ENCODE measurements at regions not wholly inside any gene's neighbourhood (a gene's known extent, or its start where the extent isn't known, plus 50 kb on each side); places are given as distances from the start of the nearest gene placed in this dataset.
A peak's percentile ranks its signal among the peaks of the same experiment; 100 is the strongest.

GRCh38 chr17:65477600-65477999 lies 83.8 kb downstream of the AXIN2 start:
- DNase-seq = no peak

GRCh38 chr17:65474660-65475059 lies 86.8 kb downstream of the AXIN2 start:
- DNase-seq = no peak

- no peak for DNase-seq
These were observed 87.5 kb downstream of the AXIN2 start for GRCh38 chr17:65473985-65474384.

GRCh38 chr17:65473363-65473762 lies 88.1 kb downstream of the AXIN2 start:
- no peak for DNase-seq

- no peak for DNase-seq
These were observed 88.7 kb downstream of the AXIN2 start for GRCh38 chr17:65472666-65473309.

GRCh38 chr17:65470783-65471182 lies 90.7 kb downstream of the AXIN2 start:
- no peak for DNase-seq

- DNase-seq = no peak
These were observed 93.1 kb downstream of the AXIN2 start for GRCh38 chr17:65468321-65468720.

GRCh38 chr17:65467156-65467555 lies 94.3 kb downstream of the AXIN2 start:
- DNase-seq = no peak

GRCh38 chr17:65466547-65466946 lies 94.9 kb downstream of the AXIN2 start:
- no peak for DNase-seq

- no peak for DNase-seq
These were observed 98.2 kb downstream of the AXIN2 start for GRCh38 chr17:65463242-65463641.

GRCh38 chr17:65459677-65460347 lies 101.6 kb downstream of the AXIN2 start:
- DNase-seq = no peak

- no peak for DNase-seq
These were observed 103.7 kb downstream of the AXIN2 start for GRCh38 chr17:65457635-65458257.

GRCh38 chr17:65457183-65457582 lies 104.3 kb downstream of the AXIN2 start:
- no peak for DNase-seq

- no peak for DNase-seq
These were observed 104.9 kb downstream of the AXIN2 start for GRCh38 chr17:65456368-65457151.

GRCh38 chr17:65455972-65456343 lies 105.5 kb downstream of the AXIN2 start:
- peak; percentile 15 for DNase-seq

GRCh38 chr17:65455154-65455971 lies 106.1 kb downstream of the AXIN2 start:
- DNase-seq = no peak

- DNase-seq = no peak
These were observed 108.1 kb downstream of the AXIN2 start for GRCh38 chr17:65453204-65453931.

- no peak for DNase-seq
These were observed 112.0 kb downstream of the AXIN2 start for GRCh38 chr17:65449495-65449894.

- no peak for DNase-seq
These were observed 113.6 kb downstream of the AXIN2 start for GRCh38 chr17:65447823-65448222.

- DNase-seq = no peak
These were observed 114.5 kb downstream of the AXIN2 start for GRCh38 chr17:65446838-65447526.
